PFSK-1 (cell line): ENCODE measurements at regions not wholly inside any gene's neighbourhood (a gene's known extent, or its start where the extent isn't known, plus 50 kb on each side); places are given as distances from the start of the nearest gene placed in this dataset.

Source experiments
- FOXP2 ChIP-seq: optimal IDR thresholded peaks from 2 replicates; pipeline ENCODE3; 2011; ENCODE audit warnings: borderline replicate concordance, control low read depth, inconsistent platforms; ENCODE audit not compliant: insufficient read depth; ENCODE audit errors: extremely low read length, extremely low read depth
- POLR2AphosphoS5 ChIP-seq: IDR thresholded peaks from 2 replicates; pipeline ENCODE4 v1.6.1; 2012; ENCODE audit warnings: low read depth, mild to moderate bottlenecking, control low read depth, low read length, moderate library complexity
- TAF1 ChIP-seq: IDR thresholded peaks from 2 replicates; pipeline ENCODE4 v1.6.1; 2012; ENCODE audit warnings: low read length, control low read depth, borderline replicate concordance; ENCODE audit not compliant: insufficient read depth

- no peak for TF ChIP-seq FOXP2
- TF ChIP-seq POLR2AphosphoS5, result no peak
- TF ChIP-seq TAF1, result no peak
These were observed 108.5 kb downstream of the RSL24D1 start for GRCh38 chr15:55088207-55088606.
